WERI-Rb-1 (cell line): ENCODE measurements at regions not wholly inside any gene's neighbourhood (a gene's known extent, or its start where the extent isn't known, plus 50 kb on each side); places are given as distances from the start of the nearest gene placed in this dataset.
"Not testable (repeated sequence)": the region's sequence is repeated elsewhere in the genome, so short reads cannot be mapped to it uniquely, and the experiment has no call there.

ENCODE experiments used
- DNase-seq: peaks from one replicate; pipeline ENCODE4 v3.0.0-alpha.2; 2020
- H3K27ac ChIP-seq: fragments of 250-450 bp; sonication (Bioruptor Pico); 2 replicates; pipeline ENCODE4 v1.5.1; 2020; ENCODE audit warnings: mild to moderate bottlenecking, moderate library complexity
- H3K27me3 ChIP-seq: fragments of 250-450 bp; sonication (Bioruptor Pico); 2 replicates; pipeline ENCODE4 v1.5.1; 2021; ENCODE audit warnings: mild to moderate bottlenecking, low read depth, moderate library complexity; ENCODE audit not compliant: insufficient read depth, severe bottlenecking
- H3K36me3 ChIP-seq: fragments of 250-450 bp; sonication (Bioruptor Pico); 2 replicates; pipeline ENCODE4 v1.5.1; 2020; ENCODE audit warnings: mild to moderate bottlenecking, moderate library complexity
- H3K4me3 ChIP-seq: 2 replicates; pipeline ENCODE4 v1.5.1; 2011; ENCODE audit warnings: low read depth, mild to moderate bottlenecking, control low read depth, low read length
- H3K9me3 ChIP-seq: fragments of 250-450 bp; sonication (Bioruptor Pico); 2 replicates; pipeline ENCODE4 v1.5.1; 2021; ENCODE audit warnings: mild to moderate bottlenecking, moderate library complexity; ENCODE audit not compliant: severe bottlenecking
- CTCF ChIP-seq: IDR thresholded peaks from 2 replicates; pipeline ENCODE4 v1.5.1; 2011; ENCODE audit warnings: low read depth, mild to moderate bottlenecking, control low read depth, inconsistent platforms, low read length

- Histone ChIP-seq H3K36me3 (no peaks in the 10 kb centered on the region), H3K27me3 (no peaks in the 10 kb centered on the region), H3K27ac (no peak overlapping the region), H3K9me3 (no peaks in the 10 kb centered on the region), H3K4me3 (no peak overlapping the region)
- TF ChIP-seq CTCF: no peak
- no peak for DNase-seq
Observed at GRCh38 chr9:82134010-82134409, 145.4 kb downstream of the SPATA31D1 start.

GRCh38 chr9:82135106-82135505 is 146.5 kb downstream of the SPATA31D1 start:
- no peak overlapping the region for H3K27ac ChIP-seq
- no peaks in the 10 kb centered on the region for H3K9me3 ChIP-seq
- TF ChIP-seq CTCF: no peak
- no peaks in the 10 kb centered on the region for H3K36me3 ChIP-seq
- H3K4me3 ChIP-seq: no peak overlapping the region
- H3K27me3 ChIP-seq: no peaks in the 10 kb centered on the region
- no peak for DNase-seq

GRCh38 chr9:82138081-82138480 is 149.5 kb downstream of the SPATA31D1 start:
- H3K27ac ChIP-seq, DNase-seq, H3K36me3 ChIP-seq, H3K9me3 ChIP-seq, H3K27me3 ChIP-seq, H3K4me3 ChIP-seq: not testable (repeated sequence)

GRCh38 chr9:82140471-82140870 is 151.9 kb downstream of the SPATA31D1 start:
- no peak for TF ChIP-seq CTCF
- Histone ChIP-seq H3K36me3 (no peaks in the 10 kb centered on the region), H3K9me3 (no peaks in the 10 kb centered on the region), H3K27me3 (no peaks in the 10 kb centered on the region), H3K4me3 (no peak overlapping the region), H3K27ac (no peak overlapping the region)
- no peak for DNase-seq

- no peak for TF ChIP-seq CTCF
- H3K27ac ChIP-seq: no peak overlapping the region
- H3K36me3 ChIP-seq: no peaks in the 10 kb centered on the region
- no peaks in the 10 kb centered on the region for H3K9me3 ChIP-seq
- H3K4me3 ChIP-seq: no peak overlapping the region
- no peaks in the 10 kb centered on the region for H3K27me3 ChIP-seq
- no peak for DNase-seq
Observed at GRCh38 chr9:82144803-82145202, 156.2 kb downstream of the SPATA31D1 start.

- no peak for TF ChIP-seq CTCF
- H3K27ac ChIP-seq: no peak overlapping the region
- DNase-seq: no peak
Observed at GRCh38 chr9:82146677-82147076, 158.1 kb downstream of the SPATA31D1 start.

More at GRCh38 chr9:82146677-82147076, 158.1 kb downstream of the SPATA31D1 start:
- Histone ChIP-seq H3K9me3 (no peaks in the 10 kb centered on the region), H3K4me3 (no peak overlapping the region), H3K36me3 (no peaks in the 10 kb centered on the region), H3K27me3 (no peaks in the 10 kb centered on the region)
